ENCODE measurements at regions not wholly inside any gene's neighbourhood (a gene's known extent, or its start where the extent isn't known, plus 50 kb on each side); places are given as distances from the start of the nearest gene placed in this dataset.

GRCh38 chr7:26046150-26046549 is 105.8 kb upstream of the NFE2L3 start:
- Histone ChIP-seq H3K36me3 (ENCODE audit: insufficient read depth, low read length) (no peaks in the 10 kb centered on the region), H3K27ac (ENCODE audit: low read depth in 1 of 2, low read length in 2 of 2) (no peak overlapping the region), H3K4me3 (ENCODE audit: low read length) (no peak overlapping the region), H3K9me3 (ENCODE audit: control insufficient read depth in 1 of 2, insufficient read depth in 1 of 2, low read length in 2 of 2) (no peaks in the 10 kb centered on the region), H3K4me1 (ENCODE audit: insufficient read depth, low read length) (no peaks in the 10 kb centered on the region), H3K27me3 (ENCODE audit: control insufficient read depth in 1 of 2, insufficient read depth in 2 of 2, low read length in 2 of 2) (peaks cover 0 to 8% of the 10 kb centered on the region in 2 experiments)
- DNase-seq (no peak), ATAC-seq (ENCODE audit: poor library complexity) (no peak)
- POLR2A ChIA-PET: no interaction called here
- no peak overlapping the region for H3K27ac Mint-ChIP-seq
- intact Hi-C loops (cut with DNase I, micrococcal nuclease): no loop called here
- no peak overlapping the region for H3K4me3 Mint-ChIP-seq
- TF ChIP-seq CTCF (IDR thresholded peaks at IDR 0.05): no peak
- no peaks in the 10 kb centered on the region for H3K4me1 Mint-ChIP-seq (ENCODE audit: low read depth)
- H3K36me3 Mint-ChIP-seq (ENCODE audit: low read depth): no peaks in the 10 kb centered on the region
- CTCF ChIA-PET: no interaction called here
- H3K9me3 Mint-ChIP-seq: no peaks in the 10 kb centered on the region
- H3K27me3 Mint-ChIP-seq: peaks cover 29% of the 10 kb centered on the region

- H3K36me3 Mint-ChIP-seq (ENCODE audit: low read depth): no peaks in the 10 kb centered on the region
- H3K4me3 Mint-ChIP-seq: no peak overlapping the region
- no peak overlapping the region for H3K4me3 ChIP-seq (ENCODE audit: low read length)
- H3K4me1 Mint-ChIP-seq (ENCODE audit: low read depth): no peaks in the 10 kb centered on the region
- no peak overlapping the region for H3K27ac ChIP-seq (ENCODE audit: low read depth in 1 of 2, low read length in 2 of 2)
- TF ChIP-seq CTCF (IDR thresholded peaks at IDR 0.05): no peak
- H3K27ac Mint-ChIP-seq: no peak overlapping the region
- intact Hi-C loops (cut with DNase I, micrococcal nuclease): no loop called here
- H3K27me3 ChIP-seq (ENCODE audit: control insufficient read depth in 1 of 2, insufficient read depth in 2 of 2, low read length in 2 of 2): peaks cover 2 to 8% of the 10 kb centered on the region in 2 experiments
- CTCF ChIA-PET: no interaction called here
- DNase-seq (no peak), ATAC-seq (ENCODE audit: poor library complexity) (no peak)
- no peaks in the 10 kb centered on the region for H3K4me1 ChIP-seq (ENCODE audit: insufficient read depth, low read length)
- no peaks in the 10 kb centered on the region for H3K9me3 ChIP-seq (ENCODE audit: control insufficient read depth in 1 of 2, insufficient read depth in 1 of 2, low read length in 2 of 2)
- peaks cover 27% of the 10 kb centered on the region for H3K27me3 Mint-ChIP-seq
- POLR2A ChIA-PET: no interaction called here
- H3K36me3 ChIP-seq (ENCODE audit: insufficient read depth, low read length): no peaks in the 10 kb centered on the region
- no peaks in the 10 kb centered on the region for H3K9me3 Mint-ChIP-seq
These were observed 105.1 kb upstream of the NFE2L3 start for GRCh38 chr7:26046878-26047277.

GRCh38 chr7:26048663-26049062 is 103.3 kb upstream of the NFE2L3 start:
- ATAC-seq (ENCODE audit: poor library complexity): no peak
- H3K4me3 ChIP-seq (ENCODE audit: low read length): no peak overlapping the region
- no peaks in the 10 kb centered on the region for H3K4me1 ChIP-seq (ENCODE audit: insufficient read depth, low read length)
- H3K9me3 ChIP-seq (ENCODE audit: control insufficient read depth in 1 of 2, insufficient read depth in 1 of 2, low read length in 2 of 2): peaks cover 0 to 11% of the 10 kb centered on the region in 2 experiments
- ChIA-PET POLR2A (no interaction called here), CTCF (no interaction called here)
- H3K4me1 Mint-ChIP-seq (ENCODE audit: low read depth): no peaks in the 10 kb centered on the region
- no peak for TF ChIP-seq CTCF (IDR thresholded peaks at IDR 0.05)
- no peaks in the 10 kb centered on the region for H3K9me3 Mint-ChIP-seq
- H3K36me3 Mint-ChIP-seq (ENCODE audit: low read depth): no peaks in the 10 kb centered on the region
- H3K36me3 ChIP-seq (ENCODE audit: insufficient read depth, low read length): no peaks in the 10 kb centered on the region
- H3K27ac ChIP-seq (ENCODE audit: low read depth in 1 of 2, low read length in 2 of 2): no peak overlapping the region
- intact Hi-C loops (cut with DNase I, micrococcal nuclease): no loop called here
- no peak for DNase-seq
- H3K27me3 ChIP-seq (ENCODE audit: control insufficient read depth in 1 of 2, insufficient read depth in 2 of 2, low read length in 2 of 2): peaks cover 4 to 13% of the 10 kb centered on the region in 2 experiments
- no peak overlapping the region for H3K4me3 Mint-ChIP-seq
- H3K27me3 Mint-ChIP-seq: peaks cover 28% of the 10 kb centered on the region
- no peak overlapping the region for H3K27ac Mint-ChIP-seq
